ENCODE measurements at regions not wholly inside any gene's neighbourhood (a gene's known extent, or its start where the extent isn't known, plus 50 kb on each side); places are given as distances from the start of the nearest gene placed in this dataset.

GRCh38 chr2:106667478-106668070 is 180.4 kb downstream of the CD8B2 start:
- Mint-ChIP-seq H3K4me1 (no peaks in the 10 kb centered on the region), H3K9me3 (peaks cover 20% of the 10 kb centered on the region), H3K36me3 (ENCODE audit: low read depth) (peaks cover 11% of the 10 kb centered on the region), H3K27ac (ENCODE audit: unreplicated experiment) (no peak overlapping the region), H3K4me3 (no peak overlapping the region), H3K27me3 (ENCODE audit: low read depth) (no peaks in the 10 kb centered on the region)
- no peak for DNase-seq (ENCODE audit: low read depth, low spot score)
- no peak for TF ChIP-seq CTCF (conservative IDR thresholded peaks at IDR 0.05)

- peaks cover 5% of the 10 kb centered on the region for H3K36me3 Mint-ChIP-seq (ENCODE audit: low read depth)
Measured at GRCh38 chr2:106685180-106685897, 198.2 kb downstream of the CD8B2 start.

GRCh38 chr2:106686814-106687213 is 199.2 kb downstream of the ST6GAL2 start:
- Mint-ChIP-seq H3K4me1 (no peaks in the 10 kb centered on the region), H3K4me3 (no peak overlapping the region), H3K27ac (ENCODE audit: unreplicated experiment) (no peak overlapping the region), H3K9me3 (peaks cover 12% of the 10 kb centered on the region), H3K27me3 (ENCODE audit: low read depth) (no peaks in the 10 kb centered on the region), H3K36me3 (ENCODE audit: low read depth) (peaks cover 5% of the 10 kb centered on the region)
- DNase-seq (ENCODE audit: low read depth, low spot score): no peak
- no peak for TF ChIP-seq CTCF (conservative IDR thresholded peaks at IDR 0.05)

More at GRCh38 chr2:106685180-106685897, 198.2 kb downstream of the CD8B2 start:
- Mint-ChIP-seq H3K27ac (ENCODE audit: unreplicated experiment) (no peak overlapping the region), H3K27me3 (ENCODE audit: low read depth) (peaks cover 2% of the 10 kb centered on the region), H3K4me1 (no peaks in the 10 kb centered on the region), H3K9me3 (peaks cover 8% of the 10 kb centered on the region), H3K4me3 (no peak overlapping the region)
- no peak for DNase-seq (ENCODE audit: low read depth, low spot score)
- TF ChIP-seq CTCF (conservative IDR thresholded peaks at IDR 0.05): peak; percentile 18

GRCh38 chr2:106694964-106695470 is 190.9 kb downstream of the ST6GAL2 start:
- TF ChIP-seq CTCF (conservative IDR thresholded peaks at IDR 0.05): no peak
- H3K9me3 Mint-ChIP-seq: peaks cover 10% of the 10 kb centered on the region
- no peak for DNase-seq (ENCODE audit: low read depth, low spot score)
- H3K4me1 Mint-ChIP-seq: no peaks in the 10 kb centered on the region
- H3K4me3 Mint-ChIP-seq: no peak overlapping the region
- H3K27me3 Mint-ChIP-seq (ENCODE audit: low read depth): no peaks in the 10 kb centered on the region
- H3K27ac Mint-ChIP-seq (ENCODE audit: unreplicated experiment): no peak overlapping the region
- H3K36me3 Mint-ChIP-seq (ENCODE audit: low read depth): no peaks in the 10 kb centered on the region

- H3K27ac Mint-ChIP-seq (ENCODE audit: unreplicated experiment): no peak overlapping the region
- no peak for TF ChIP-seq CTCF (conservative IDR thresholded peaks at IDR 0.05)
- peaks cover 6% of the 10 kb centered on the region for H3K9me3 Mint-ChIP-seq
- no peaks in the 10 kb centered on the region for H3K27me3 Mint-ChIP-seq (ENCODE audit: low read depth)
- no peaks in the 10 kb centered on the region for H3K36me3 Mint-ChIP-seq (ENCODE audit: low read depth)
- H3K4me1 Mint-ChIP-seq: no peaks in the 10 kb centered on the region
- DNase-seq (ENCODE audit: low read depth, low spot score): no peak
- no peak overlapping the region for H3K4me3 Mint-ChIP-seq
Measured at GRCh38 chr2:106695919-106696318, 190.0 kb downstream of the ST6GAL2 start.

All from neural crest cell (in vitro differentiated cells).